ENCODE measurements at regions not wholly inside any gene's neighbourhood (a gene's known extent, or its start where the extent isn't known, plus 50 kb on each side); places are given as distances from the start of the nearest gene placed in this dataset.
"Not testable (repeated sequence)": the region's sequence is repeated elsewhere in the genome, so short reads cannot be mapped to it uniquely, and the experiment has no call there.

- H3K4me3 ChIP-seq, result no peak overlapping the region
- peaks cover 0 to 23% (median 6%) of the 10 kb centered on the region in 11 experiments; a peak in 5 of 22 replicates for H3K9me3 ChIP-seq (replicated peaks in 1 of 11)
- TF ChIP-seq Cebpa-rat (IDR thresholded peaks at IDR 0.05), result no peak
- no peak overlapping the region for H3K4me2 ChIP-seq
- H3K27me3 ChIP-seq, result no peaks in the 10 kb centered on the region
- H3K9ac ChIP-seq, result no peak overlapping the region
- H4K20me1 ChIP-seq, result no peaks in the 10 kb centered on the region
- H3K27ac ChIP-seq, result no peak overlapping the region
- no peaks in the 10 kb centered on the region for H3K36me3 ChIP-seq
- no peaks in the 10 kb centered on the region for H3K4me1 ChIP-seq
These were observed 199.7 kb downstream of the ETAA1 start for GRCh38 chr2:67596871-67597270.

- Histone ChIP-seq H3K27ac (no peak overlapping the region), H3K9ac (no peak overlapping the region), H4K20me1 (no peaks in the 10 kb centered on the region), H3K4me3 (no peak overlapping the region), H3K9me3 (replicated peaks in 1 of 11) (peaks cover 0 to 10% (median 2%) of the 10 kb centered on the region in 11 experiments; a peak in 4 of 22 replicates), H3K4me1 (no peaks in the 10 kb centered on the region), H3K36me3 (no peaks in the 10 kb centered on the region), H3K4me2 (no peak overlapping the region), H3K27me3 (no peaks in the 10 kb centered on the region)
- TF ChIP-seq Cebpa-rat (IDR thresholded peaks at IDR 0.05), result no peak
These were observed 202.4 kb downstream of the ETAA1 start for GRCh38 chr2:67599561-67599960.

- no peaks in the 10 kb centered on the region for H4K20me1 ChIP-seq
- H3K4me1 ChIP-seq, result no peaks in the 10 kb centered on the region
- no peaks in the 10 kb centered on the region for H3K36me3 ChIP-seq
- no peak overlapping the region for H3K9ac ChIP-seq
- H3K27ac ChIP-seq, result no peak overlapping the region
- peaks cover 0 to 8% (median 0%) of the 10 kb centered on the region in 11 experiments; a peak in 2 of 22 replicates for H3K9me3 ChIP-seq (replicated peaks in 1 of 11)
- no peak for TF ChIP-seq Cebpa-rat (IDR thresholded peaks at IDR 0.05)
- no peak overlapping the region for H3K4me2 ChIP-seq
- H3K4me3 ChIP-seq, result no peak overlapping the region
- H3K27me3 ChIP-seq, result no peaks in the 10 kb centered on the region
These were observed 203.2 kb downstream of the ETAA1 start for GRCh38 chr2:67600222-67600871.

GRCh38 chr2:67600946-67601345 lies 203.8 kb downstream of the ETAA1 start:
- no peak overlapping the region for H3K27ac ChIP-seq
- no peaks in the 10 kb centered on the region for H3K4me1 ChIP-seq
- no peak overlapping the region for H3K4me3 ChIP-seq
- no peak for TF ChIP-seq Cebpa-rat (IDR thresholded peaks at IDR 0.05)
- H3K27me3 ChIP-seq, result no peaks in the 10 kb centered on the region
- no peak overlapping the region for H3K4me2 ChIP-seq
- H3K36me3 ChIP-seq, result no peaks in the 10 kb centered on the region
- H3K9me3 ChIP-seq (replicated peaks in 1 of 11), result peaks cover 0 to 8% (median 0%) of the 10 kb centered on the region in 11 experiments; a peak in 2 of 22 replicates
- H4K20me1 ChIP-seq, result no peaks in the 10 kb centered on the region
- no peak overlapping the region for H3K9ac ChIP-seq

DNA sequence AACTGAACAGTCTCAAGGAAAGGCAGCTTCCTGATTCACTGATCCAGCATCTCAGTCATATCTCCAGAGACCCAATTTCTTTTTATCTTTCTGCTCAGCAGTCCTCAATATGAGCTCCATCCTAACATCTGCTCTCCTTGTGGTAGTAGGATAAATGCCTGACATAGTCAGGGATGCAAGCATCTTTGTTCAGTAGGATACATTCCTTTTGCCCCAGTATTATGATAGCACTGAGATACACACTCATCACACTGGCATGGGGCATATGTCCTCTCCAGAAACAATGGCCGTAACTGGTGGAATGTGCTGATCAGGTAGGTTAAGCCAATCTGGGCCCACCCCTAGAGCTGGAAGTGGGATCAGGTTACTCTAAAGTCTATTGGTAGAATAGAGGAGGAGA lies 207.2 kb downstream of the ETAA1 start:
- Histone ChIP-seq H4K20me1 (no peaks in the 10 kb centered on the region), H3K36me3 (no peaks in the 10 kb centered on the region), H3K9ac (no peak overlapping the region), H3K27me3 (no peaks in the 10 kb centered on the region), H3K4me3 (no peak overlapping the region), H3K9me3 (replicated peaks in 1 of 11) (no peaks in the 10 kb centered on the region), H3K4me1 (no peaks in the 10 kb centered on the region), H3K27ac (no peak overlapping the region), H3K4me2 (no peak overlapping the region)
- no peak for TF ChIP-seq Cebpa-rat (IDR thresholded peaks at IDR 0.05)

GRCh38 chr2:67612576-67613042 lies 215.5 kb downstream of the ETAA1 start:
- Histone ChIP-seq H3K4me1 (peaks cover 5 to 19% (median 14%) of the 10 kb centered on the region in 10 experiments), H3K4me3 (no peak overlapping the region)
- no peak for TF ChIP-seq Cebpa-rat (IDR thresholded peaks at IDR 0.05)

DNA sequence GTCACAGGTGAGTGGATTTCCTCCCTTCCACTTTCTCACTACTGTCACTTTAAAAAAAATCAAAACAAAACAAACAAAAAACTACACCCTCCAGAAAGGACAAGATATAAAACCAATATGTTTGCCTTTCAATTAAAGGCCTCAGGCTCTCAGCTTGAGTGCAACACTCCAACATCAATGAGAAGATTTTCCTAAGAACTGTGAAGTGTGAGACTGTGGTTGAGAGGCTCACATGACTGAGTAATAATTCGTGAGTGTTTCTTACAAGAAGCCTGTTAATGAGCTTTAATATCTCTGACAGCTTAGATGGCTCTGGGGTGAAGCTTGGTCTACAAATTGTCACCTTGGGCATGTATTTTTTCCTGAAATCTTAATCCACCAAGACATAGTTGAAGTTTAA lies 216.1 kb downstream of the ETAA1 start:
- no peaks in the 10 kb centered on the region for H4K20me1 ChIP-seq
- H3K9ac ChIP-seq, result no peak overlapping the region
- H3K27me3 ChIP-seq, result no peaks in the 10 kb centered on the region
- H3K4me1 ChIP-seq, result peaks cover 5 to 21% (median 14%) of the 10 kb centered on the region in 10 experiments
- H3K9me3 ChIP-seq (replicated peaks in 1 of 11), result no peaks in the 10 kb centered on the region
- no peak overlapping the region for H3K4me2 ChIP-seq
- H3K4me3 ChIP-seq, result no peak overlapping the region
- H3K36me3 ChIP-seq, result no peaks in the 10 kb centered on the region
- no peak for TF ChIP-seq Cebpa-rat (IDR thresholded peaks at IDR 0.05)
- H3K27ac ChIP-seq, result no peak overlapping the region

More at GRCh38 chr2:67612576-67613042, 215.5 kb downstream of the ETAA1 start:
- Histone ChIP-seq H3K27me3 (no peaks in the 10 kb centered on the region), H3K9ac (no peak overlapping the region), H4K20me1 (no peaks in the 10 kb centered on the region), H3K36me3 (no peaks in the 10 kb centered on the region), H3K9me3 (replicated peaks in 1 of 11) (no peaks in the 10 kb centered on the region), H3K27ac (no peak overlapping the region), H3K4me2 (no peak overlapping the region)

DNA sequence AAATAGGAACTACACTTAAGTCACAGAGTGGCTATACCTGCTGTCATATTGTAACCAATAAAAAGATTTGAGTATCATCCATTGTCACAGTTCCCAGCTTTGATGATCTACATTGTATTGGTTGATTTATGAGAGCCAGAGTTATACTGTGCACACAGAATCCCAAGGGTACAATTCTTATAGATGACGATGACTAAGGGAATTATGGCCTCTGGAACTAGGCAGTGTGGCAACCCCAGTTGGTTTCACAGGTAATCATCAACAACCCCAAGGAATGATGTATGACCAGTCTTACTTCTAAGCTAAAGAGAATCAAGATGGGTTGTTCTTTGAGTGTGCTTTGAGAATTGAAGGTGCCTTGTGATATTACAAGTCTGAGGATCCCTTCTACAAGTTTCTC lies 217.3 kb downstream of the ETAA1 start:
- Histone ChIP-seq H3K4me2 (no peak overlapping the region), H3K27ac (no peak overlapping the region), H3K27me3 (no peaks in the 10 kb centered on the region), H3K4me3 (no peak overlapping the region), H3K9ac (no peak overlapping the region), H3K36me3 (no peaks in the 10 kb centered on the region), H3K4me1 (peaks cover 5 to 21% (median 14%) of the 10 kb centered on the region in 10 experiments), H4K20me1 (no peaks in the 10 kb centered on the region), H3K9me3 (replicated peaks in 1 of 11) (no peaks in the 10 kb centered on the region)
- no peak for TF ChIP-seq Cebpa-rat (IDR thresholded peaks at IDR 0.05)

DNA sequence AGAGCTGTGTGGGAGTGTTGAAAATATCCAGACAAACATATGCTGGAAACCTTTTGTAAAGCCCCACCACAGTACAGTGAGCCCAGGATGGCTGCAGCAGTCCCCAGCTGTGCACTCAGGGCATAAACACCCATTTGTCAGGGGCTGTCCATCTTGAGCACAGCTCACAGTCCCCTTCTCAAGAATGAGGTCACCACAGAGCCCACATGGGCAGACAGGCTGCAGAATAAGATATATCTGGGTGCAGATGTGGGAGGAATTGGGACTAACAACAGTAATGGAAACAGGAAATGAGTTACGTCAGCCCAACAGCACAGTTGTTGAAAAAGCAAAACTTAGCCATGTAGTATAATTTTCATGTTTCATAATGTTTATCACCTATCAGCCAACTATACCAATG lies 219.6 kb downstream of the ETAA1 start:
- Histone ChIP-seq H3K27ac (peak overlapping the region in 3 of 11 experiments; percentile 0 to 40 (median 1); a peak in 3 of 22 replicates), H3K4me1 (peaks cover 5 to 21% (median 14%) of the 10 kb centered on the region in 10 experiments), H3K9me3 (replicated peaks in 1 of 11) (no peaks in the 10 kb centered on the region), H3K4me3 (no peak overlapping the region), H4K20me1 (no peaks in the 10 kb centered on the region), H3K36me3 (no peaks in the 10 kb centered on the region), H3K27me3 (no peaks in the 10 kb centered on the region), H3K9ac (no peak overlapping the region), H3K4me2 (peak overlapping the region; percentile 19 to 80 (median 57))
- TF ChIP-seq Cebpa-rat (IDR thresholded peaks at IDR 0.05), result no peak

DNA sequence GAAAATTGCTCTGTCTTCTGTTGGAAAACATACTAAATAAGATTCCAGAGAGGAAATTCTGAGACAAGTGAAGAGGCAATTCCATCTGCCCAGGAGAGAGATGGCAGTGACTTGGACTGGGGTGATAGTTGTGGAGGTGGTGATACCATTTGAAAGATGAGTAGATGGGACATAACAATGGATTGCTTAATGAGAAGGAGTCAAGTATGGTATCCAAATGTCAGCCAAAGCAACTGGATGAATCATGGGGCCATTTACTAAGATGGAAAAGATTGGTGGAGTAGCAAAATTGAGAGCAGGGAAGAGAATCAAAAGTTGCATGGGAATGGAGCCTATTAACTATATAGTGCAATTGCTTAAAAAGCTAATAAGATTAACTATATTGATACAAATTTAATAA lies 222.1 kb downstream of the ETAA1 start:
- H3K4me3 ChIP-seq, result no peak overlapping the region
- no peaks in the 10 kb centered on the region for H3K27me3 ChIP-seq
- no peaks in the 10 kb centered on the region; a peak in 2 of 22 replicates for H3K9me3 ChIP-seq (replicated peaks in 1 of 11)
- no peak overlapping the region for H3K27ac ChIP-seq
- no peaks in the 10 kb centered on the region for H3K36me3 ChIP-seq
- no peaks in the 10 kb centered on the region for H4K20me1 ChIP-seq
- peaks cover 5 to 25% (median 14%) of the 10 kb centered on the region in 10 experiments for H3K4me1 ChIP-seq
- no peak overlapping the region for H3K9ac ChIP-seq
- H3K4me2 ChIP-seq, result no peak overlapping the region
- TF ChIP-seq Cebpa-rat (IDR thresholded peaks at IDR 0.05), result no peak

GRCh38 chr2:67623741-67624140 lies 226.6 kb downstream of the ETAA1 start:
- not testable (repeated sequence) for H4K20me1 ChIP-seq; H3K4me2 ChIP-seq; H3K27ac ChIP-seq; H3K9ac ChIP-seq; H3K36me3 ChIP-seq; H3K4me3 ChIP-seq; H3K9me3 ChIP-seq (replicated peaks in 1 of 11); H3K27me3 ChIP-seq
- peaks cover 0 to 20% (median 0%) of the 10 kb centered on the region in 10 experiments; a peak in 4 of 20 replicates for H3K4me1 ChIP-seq
